HG03045 (cell line): ENCODE measurements at regions not wholly inside any gene's neighbourhood (a gene's known extent, or its start where the extent isn't known, plus 50 kb on each side); places are given as distances from the start of the nearest gene placed in this dataset.

Experiments
- ATAC-seq: cut with Tn5 transposase; IDR thresholded peaks from one replicate; pipeline ENCODE4 v1.9.1; 2021; ENCODE audit warnings: mild to moderate bottlenecking, moderate library complexity; ENCODE audit not compliant: unreplicated experiment

- ATAC-seq, result no peak
These were observed 118.9 kb upstream of the CCDC54 start for GRCh38 chr3:107258300-107258699.

DNA sequence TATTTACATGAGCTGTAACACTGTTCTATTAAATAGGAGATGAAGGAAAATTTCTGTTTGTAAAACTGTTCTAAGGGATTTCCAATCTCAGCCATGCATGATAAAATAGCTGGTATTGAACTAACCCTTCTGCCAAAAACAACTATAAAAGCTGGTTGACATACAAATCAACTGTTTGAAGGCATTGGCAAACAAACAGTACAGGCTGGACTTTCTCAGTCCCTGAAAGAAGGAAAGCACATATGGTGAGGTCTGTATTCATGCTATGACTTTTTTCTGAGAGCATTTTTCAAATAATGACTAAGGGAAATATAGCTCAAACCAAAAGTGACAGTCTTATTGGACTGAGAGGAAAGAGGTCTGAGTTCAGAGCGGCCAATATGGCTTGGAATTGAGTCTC, 117.0 kb upstream of the CCDC54 start:
- no peak for ATAC-seq

- no peak for ATAC-seq
These were observed 113.8 kb upstream of the CCDC54 start for GRCh38 chr3:107263269-107264021.

GRCh38 chr3:107264888-107265287, 112.4 kb upstream of the CCDC54 start:
- no peak for ATAC-seq

GRCh38 chr3:107265526-107265925, 111.7 kb upstream of the CCDC54 start:
- ATAC-seq, result no peak

DNA sequence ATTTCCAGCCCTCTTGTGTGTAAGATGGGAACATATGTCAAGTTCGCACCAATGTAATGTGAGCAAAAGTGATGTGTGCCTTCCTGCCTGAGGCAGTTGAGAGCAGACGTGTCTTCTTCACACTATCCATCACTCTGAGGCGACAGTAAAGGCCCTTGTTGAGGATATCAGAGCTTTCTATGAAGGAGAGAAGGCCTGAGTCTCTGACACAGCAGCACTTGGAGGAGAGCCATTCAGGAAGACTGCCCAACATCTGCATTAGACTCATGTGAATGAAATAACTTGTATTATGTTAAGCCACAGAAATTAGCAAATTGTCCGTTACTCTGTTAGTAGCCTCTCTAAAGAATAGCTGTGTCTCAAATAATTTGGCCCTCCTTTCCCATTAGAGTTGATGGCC, 108.8 kb upstream of the CCDC54 start:
- no peak for ATAC-seq

- ATAC-seq, result no peak
These were observed 108.1 kb upstream of the CCDC54 start for GRCh38 chr3:107269136-107269535.

GRCh38 chr3:107271787-107272387, 105.4 kb upstream of the CCDC54 start:
- peak; percentile 57 for ATAC-seq

GRCh38 chr3:107272471-107272870, 104.8 kb upstream of the CCDC54 start:
- no peak for ATAC-seq

DNA sequence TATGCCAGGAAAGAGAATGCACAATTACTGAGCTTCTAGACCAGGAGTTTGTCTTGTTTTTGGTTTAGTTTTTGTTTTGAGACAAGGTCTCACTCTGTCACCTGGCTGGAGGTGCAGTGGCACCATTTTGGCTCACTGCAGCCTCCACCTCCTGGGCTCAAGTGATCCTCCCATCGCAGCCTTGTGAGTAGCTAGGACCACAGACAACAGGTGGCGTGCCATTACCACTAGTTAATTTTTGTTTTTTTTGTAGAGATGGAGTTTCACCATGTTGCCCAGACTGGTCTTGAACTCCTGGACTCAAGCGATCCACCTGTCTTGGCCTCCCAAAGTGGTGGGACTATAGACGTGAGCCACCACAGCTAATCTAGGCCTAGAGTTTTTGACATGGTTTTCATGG, 104.4 kb upstream of the CCDC54 start:
- ATAC-seq, result no peak

- ATAC-seq, result no peak
These were observed 103.5 kb upstream of the CCDC54 start for GRCh38 chr3:107273771-107274170.

DNA sequence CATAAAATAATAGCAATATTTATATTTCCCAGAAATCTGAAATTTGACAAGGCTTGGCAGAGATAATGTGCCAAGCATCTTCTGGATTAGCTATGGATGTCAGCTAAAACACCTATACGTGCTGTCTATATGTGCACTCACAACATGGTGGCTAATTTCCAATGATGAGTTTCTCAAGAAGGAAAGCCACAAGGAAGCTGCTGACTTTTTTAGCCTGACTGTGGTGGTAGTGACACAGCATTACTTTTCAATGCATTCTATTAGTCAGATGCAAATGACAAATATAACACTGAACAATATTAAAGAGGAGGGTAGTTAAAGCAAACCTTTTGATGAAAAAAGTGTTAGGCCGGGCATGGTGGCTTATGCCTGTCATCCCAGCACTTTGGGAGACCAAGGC, 101.7 kb upstream of the CCDC54 start:
- no peak for ATAC-seq

DNA sequence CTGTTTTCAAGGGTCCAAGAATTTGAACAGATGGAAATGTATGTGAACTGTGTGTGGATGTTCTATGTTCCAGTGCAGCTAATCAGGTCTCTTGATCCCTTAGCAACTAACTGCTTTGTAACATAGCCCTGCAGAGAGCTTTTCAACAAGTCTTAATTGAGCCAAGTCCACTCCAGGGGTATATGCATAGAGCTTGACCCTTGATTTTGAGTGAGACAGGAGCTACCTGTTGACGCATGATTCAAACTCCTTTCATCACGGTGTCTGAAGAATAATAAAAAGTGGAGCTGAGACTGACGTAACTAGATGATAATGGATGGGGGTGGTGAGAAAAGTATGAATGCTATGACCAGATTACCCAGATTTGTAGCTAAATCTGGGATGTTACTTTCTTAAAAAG, 93.3 kb upstream of the CCDC54 start:
- no peak for ATAC-seq

DNA sequence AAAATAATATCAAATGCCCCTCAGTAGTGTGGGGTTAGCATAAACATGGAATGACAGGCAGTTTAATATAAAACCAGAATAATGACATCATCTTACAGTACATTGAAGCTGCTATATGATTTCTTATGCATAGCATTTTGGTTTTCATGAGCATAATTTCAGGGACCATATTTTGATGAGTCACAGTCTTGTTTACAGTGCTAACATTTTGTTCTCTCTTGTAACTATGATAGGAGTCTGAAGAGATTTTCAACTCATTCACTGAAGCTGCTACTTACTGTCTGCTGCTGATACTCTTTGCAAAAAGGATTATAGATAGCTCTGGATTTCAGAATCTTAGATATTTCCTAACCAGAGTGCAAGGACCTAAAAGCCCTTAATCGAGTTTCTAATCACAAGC, 92.6 kb upstream of the CCDC54 start:
- ATAC-seq, result no peak

DNA sequence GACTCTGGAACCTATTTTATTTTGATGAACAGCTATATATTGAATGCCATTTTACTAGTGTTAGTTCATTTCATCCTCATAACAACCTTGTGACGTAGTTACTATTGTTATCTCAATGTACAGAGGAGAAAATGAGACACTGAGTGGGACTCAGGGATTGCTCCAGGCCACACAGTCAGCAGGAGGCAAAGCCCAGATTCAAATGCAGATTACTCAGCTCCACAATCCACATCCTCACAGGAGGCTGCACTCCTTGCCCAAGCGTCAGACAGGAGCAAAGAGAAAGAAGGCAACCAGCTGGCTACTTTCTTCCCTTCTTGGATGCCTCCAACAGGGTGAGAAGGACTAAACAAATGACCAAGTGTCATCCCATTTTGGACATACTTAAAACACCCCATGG, 92.0 kb upstream of the CCDC54 start:
- ATAC-seq, result no peak

GRCh38 chr3:107289354-107289753, 87.9 kb upstream of the CCDC54 start:
- no peak for ATAC-seq

DNA sequence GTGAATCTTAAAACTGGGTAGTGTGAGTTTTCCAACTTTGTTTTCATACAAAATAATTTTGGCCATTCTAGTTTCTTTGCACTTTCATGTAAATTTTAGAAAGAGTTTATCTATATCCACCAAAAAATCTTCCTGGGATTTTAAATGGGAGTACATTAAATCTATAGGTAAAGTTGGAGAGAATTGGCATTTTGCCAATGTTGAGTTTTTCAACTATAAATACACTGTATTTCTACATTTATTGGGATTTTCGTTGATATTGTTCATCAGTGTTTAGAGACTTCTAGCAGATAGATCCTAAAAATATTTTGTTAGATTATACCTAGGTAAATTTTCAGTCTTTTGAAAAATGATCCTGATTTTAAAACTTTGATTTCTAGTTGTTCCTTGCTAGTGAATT, 83.1 kb upstream of the CCDC54 start:
- ATAC-seq, result no peak

GRCh38 chr3:107297597-107297996, 79.6 kb upstream of the CCDC54 start:
- no peak for ATAC-seq

DNA sequence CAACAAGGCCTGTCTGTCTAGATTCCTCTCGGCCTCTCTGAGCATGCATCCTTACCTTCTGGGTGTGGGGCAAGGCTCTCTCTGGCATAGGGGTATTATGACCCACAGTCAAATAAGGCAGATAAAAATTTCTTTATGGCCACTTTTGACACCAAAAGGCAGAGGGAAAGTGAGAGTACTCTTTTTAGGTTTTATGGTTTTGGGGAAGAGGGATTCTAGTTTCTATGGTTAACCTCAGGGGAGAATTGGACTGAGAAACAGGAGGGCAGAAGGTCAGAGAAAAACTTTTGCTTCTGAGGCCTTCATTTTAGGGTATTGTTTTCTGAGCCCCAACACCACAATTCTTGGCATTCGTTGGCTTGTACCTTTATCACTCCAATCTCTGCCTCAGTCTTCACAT, 70.0 kb upstream of the CCDC54 start:
- no peak for ATAC-seq

DNA sequence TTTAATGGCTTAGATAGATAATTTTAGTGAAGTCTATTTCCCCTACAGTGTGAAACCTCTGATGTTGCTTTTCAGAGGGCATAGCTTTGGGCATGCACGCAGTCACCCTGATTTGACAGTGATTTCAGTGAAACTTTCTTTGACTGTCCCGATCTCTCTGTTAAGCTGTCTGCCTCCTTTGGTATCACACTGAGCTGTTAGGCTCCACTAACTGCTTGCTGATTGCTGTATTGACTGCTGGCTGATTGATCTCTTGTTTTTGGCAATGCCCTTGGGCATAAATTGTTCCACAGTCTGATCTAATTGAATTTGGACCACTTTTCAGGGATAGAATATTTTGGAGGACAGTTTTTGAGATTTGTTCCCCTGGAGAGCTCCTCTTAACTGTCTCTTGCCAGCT, 68.5 kb upstream of the CCDC54 start:
- no peak for ATAC-seq

- no peak for ATAC-seq
These were observed 67.9 kb upstream of the CCDC54 start for GRCh38 chr3:107309312-107309711.

DNA sequence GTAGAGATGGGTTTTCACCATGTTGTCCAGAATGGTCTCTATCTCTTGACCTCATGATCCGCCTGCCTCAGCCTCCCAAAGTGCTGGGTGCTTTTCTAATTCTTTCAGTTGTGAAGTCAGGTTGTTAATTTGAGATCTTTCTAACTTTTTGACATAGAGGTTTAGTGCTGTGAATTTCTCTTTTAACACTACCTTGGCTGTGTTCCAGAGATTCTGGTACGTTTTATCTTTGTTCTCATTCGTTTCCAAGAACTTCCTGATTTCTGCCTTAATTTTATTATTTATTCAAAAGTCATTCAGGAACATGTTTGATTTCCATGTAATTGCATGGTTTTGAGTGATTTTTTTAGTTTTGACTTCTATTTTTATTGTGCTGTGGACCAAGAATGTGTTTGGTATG, 63.5 kb upstream of the CCDC54 start:
- ATAC-seq, result no peak

- no peak for ATAC-seq
These were observed 62.1 kb upstream of the CCDC54 start for GRCh38 chr3:107315141-107315540.
